Hepatocyte (in vitro differentiated cells): ENCODE measurements at regions not wholly inside any gene's neighbourhood (a gene's known extent, or its start where the extent isn't known, plus 50 kb on each side); places are given as distances from the start of the nearest gene placed in this dataset.

Experiments
- DNase-seq: peaks from one replicate; pipeline ENCODE4 v3.0.0-alpha.2; 2016; ENCODE audit warnings: low spot score
- H2AFZ ChIP-seq: fragments of 200-600 bp; sonication (generic); 2 replicates; pipeline ENCODE4 v1.6.0; 2016; ENCODE audit warnings: antibody characterized with exemption, mild to moderate bottlenecking
- H3K27ac ChIP-seq: fragments of 200-600 bp; sonication (generic); 2 replicates; pipeline ENCODE4 v1.5.1; 2016; ENCODE audit warnings: mild to moderate bottlenecking
- H3K27me3 ChIP-seq: fragments of 200-600 bp; sonication (generic); 2 replicates; pipeline ENCODE4 v1.6.1; 2016
- H3K36me3 ChIP-seq: fragments of 200-600 bp; sonication (generic); replicated peaks from 2 replicates; pipeline ENCODE4 v1.5.1; 2016; ENCODE audit warnings: low read depth; ENCODE audit not compliant: insufficient read depth
- H3K4me1 ChIP-seq: fragments of 200-600 bp; sonication (generic); 2 replicates; pipeline ENCODE4 v1.5.1; 2016; ENCODE audit warnings: mild to moderate bottlenecking, moderate library complexity; ENCODE audit not compliant: insufficient read depth
- H3K4me2 ChIP-seq: fragments of 200-600 bp; sonication (generic); 2 replicates; pipeline ENCODE4 v1.6.0; 2016
- H3K4me3 ChIP-seq: fragments of 200-600 bp; sonication (generic); 2 replicates; pipeline ENCODE4 v1.5.1; 2016; ENCODE audit warnings: mild to moderate bottlenecking
- H3K79me2 ChIP-seq: fragments of 200-600 bp; sonication (generic); 2 replicates; pipeline ENCODE4 v1.6.0; 2017; ENCODE audit warnings: mild to moderate bottlenecking
- H3K9me2 ChIP-seq: fragments of 200-600 bp; sonication (generic); replicated peaks from 2 replicates; pipeline ENCODE4 v1.6.0; 2017; ENCODE audit warnings: mild to moderate bottlenecking; ENCODE audit not compliant: insufficient read depth
- H3K9me3 ChIP-seq: fragments of 200-600 bp; sonication (generic); 2 replicates; pipeline ENCODE4 v1.5.1; 2016; ENCODE audit warnings: low read depth, mild to moderate bottlenecking
- H4K20me1 ChIP-seq: fragments of 200-600 bp; sonication (generic); 2 replicates; pipeline ENCODE4 v1.6.0; 2016; ENCODE audit warnings: mild to moderate bottlenecking; ENCODE audit not compliant: insufficient read depth, poor library complexity, severe bottlenecking
- CTCF ChIP-seq: fragments of 200-600 bp; sonication (generic); IDR thresholded peaks from 2 replicates; pipeline ENCODE4 v1.5.1; 2016; ENCODE audit warnings: antibody characterized with exemption, mild to moderate bottlenecking; ENCODE audit not compliant: poor library complexity
- EZH2 ChIP-seq: fragments of 200-600 bp; sonication (generic); IDR thresholded peaks from 2 replicates; pipeline ENCODE4 v1.6.1; 2016; ENCODE audit warnings: antibody characterized with exemption, mild to moderate bottlenecking, borderline replicate concordance
- EZH2phosphoT487 ChIP-seq: fragments of 200-600 bp; sonication (generic); IDR thresholded peaks from one replicate; pipeline ENCODE4 v1.6.1; 2018; ENCODE audit warnings: antibody characterized with exemption, mild to moderate bottlenecking, low read depth, moderate library complexity; ENCODE audit not compliant: unreplicated experiment, severe bottlenecking
- WGBS: methylation state at CpG from one replicate; pipeline ENCODE4 v1.1.6; 2016; ENCODE audit warnings: low lambda C conversion rate; ENCODE audit errors: missing lambda C conversion rate; 5-methylcytosine and 5-hydroxymethylcytosine counted together

- 80% methylated on average over 1 of the region's 1 CpG for WGBS
- H3K9me3 ChIP-seq = no peaks in the 10 kb centered on the region
- H3K79me2 ChIP-seq = no peaks in the 10 kb centered on the region
- H3K4me2 ChIP-seq = no peak overlapping the region
- no peaks in the 10 kb centered on the region for H4K20me1 ChIP-seq
- no peak overlapping the region for H3K27ac ChIP-seq
- H3K4me3 ChIP-seq = no peak overlapping the region
- H3K4me1 ChIP-seq = no peaks in the 10 kb centered on the region
- no peak overlapping the region for H2AFZ ChIP-seq
- no peaks in the 10 kb centered on the region for H3K36me3 ChIP-seq
- no peak for DNase-seq
- no peaks in the 10 kb centered on the region for H3K9me2 ChIP-seq
- H3K27me3 ChIP-seq = no peaks in the 10 kb centered on the region
- TF ChIP-seq CTCF (no peak), EZH2 (no peak), EZH2phosphoT487 (no peak)
Observed at GRCh38 chr7:118572604-118573003, 348.1 kb downstream of the ANKRD7 start.

- Histone ChIP-seq H3K9me2 (no peaks in the 10 kb centered on the region), H3K36me3 (no peaks in the 10 kb centered on the region), H3K4me3 (no peak overlapping the region), H3K4me2 (no peak overlapping the region), H2AFZ (no peak overlapping the region), H3K27ac (no peak overlapping the region), H3K27me3 (no peaks in the 10 kb centered on the region), H3K4me1 (no peaks in the 10 kb centered on the region), H4K20me1 (no peaks in the 10 kb centered on the region), H3K9me3 (no peaks in the 10 kb centered on the region), H3K79me2 (no peaks in the 10 kb centered on the region)
- no peak for DNase-seq
- 71% methylated on average over 5 of the region's 5 CpGs for WGBS
- no peak for TF ChIP-seq EZH2phosphoT487
- TF ChIP-seq CTCF = no peak
- no peak for TF ChIP-seq EZH2
Observed at GRCh38 chr7:118573085-118573484, 348.6 kb downstream of the ANKRD7 start.

DNA sequence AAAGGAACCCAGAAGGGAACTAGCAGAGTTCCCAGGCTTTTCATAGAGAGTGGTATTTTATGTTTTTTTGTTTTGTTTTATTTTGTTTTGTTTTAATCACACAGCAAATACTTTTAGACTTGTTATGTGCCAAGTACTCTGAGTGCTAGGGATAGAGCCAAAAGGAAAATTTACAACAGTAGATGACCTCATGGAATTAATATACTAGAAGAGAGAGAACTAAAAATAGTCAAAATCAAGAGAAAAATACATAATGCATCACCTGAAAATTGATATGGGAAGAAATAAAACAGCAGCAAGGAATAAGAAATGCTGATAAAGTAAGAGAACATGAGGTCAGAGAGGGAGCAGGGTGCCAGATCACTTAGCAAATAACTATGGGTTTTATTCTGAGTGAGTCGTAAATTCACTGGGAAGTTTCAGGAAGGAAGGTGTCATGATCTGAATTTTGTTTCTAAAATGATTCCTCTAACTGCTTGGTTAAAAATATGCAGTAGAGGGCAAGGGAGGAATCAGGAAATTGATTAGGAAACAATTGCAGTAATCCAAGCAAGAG is 351.0 kb downstream of the ANKRD7 start:
- no peaks in the 10 kb centered on the region for H3K9me2 ChIP-seq
- DNase-seq = no peak
- H3K9me3 ChIP-seq = no peaks in the 10 kb centered on the region
- no peak overlapping the region for H3K27ac ChIP-seq
- WGBS = 76% methylated on average over 1 of the region's 1 CpG
- no peak overlapping the region for H2AFZ ChIP-seq
- TF ChIP-seq CTCF (no peak), EZH2 (no peak), EZH2phosphoT487 (no peak)
- H3K79me2 ChIP-seq = no peaks in the 10 kb centered on the region
- no peaks in the 10 kb centered on the region for H3K36me3 ChIP-seq
- H3K4me3 ChIP-seq = no peak overlapping the region
- no peaks in the 10 kb centered on the region for H4K20me1 ChIP-seq
- H3K4me2 ChIP-seq = no peak overlapping the region
- no peaks in the 10 kb centered on the region for H3K27me3 ChIP-seq
- no peaks in the 10 kb centered on the region for H3K4me1 ChIP-seq
